ENCODE measurements at regions not wholly inside any gene's neighbourhood (a gene's known extent, or its start where the extent isn't known, plus 50 kb on each side); places are given as distances from the start of the nearest gene placed in this dataset.
"Not testable (repeated sequence)": the region's sequence is repeated elsewhere in the genome, so short reads cannot be mapped to it uniquely, and the experiment has no call there.

GRCh38 chr2:105691947-105692390 lies 52.7 kb upstream of the NCK2 start:
- DNase-seq (ENCODE audit: low read depth) = no peak

DNA sequence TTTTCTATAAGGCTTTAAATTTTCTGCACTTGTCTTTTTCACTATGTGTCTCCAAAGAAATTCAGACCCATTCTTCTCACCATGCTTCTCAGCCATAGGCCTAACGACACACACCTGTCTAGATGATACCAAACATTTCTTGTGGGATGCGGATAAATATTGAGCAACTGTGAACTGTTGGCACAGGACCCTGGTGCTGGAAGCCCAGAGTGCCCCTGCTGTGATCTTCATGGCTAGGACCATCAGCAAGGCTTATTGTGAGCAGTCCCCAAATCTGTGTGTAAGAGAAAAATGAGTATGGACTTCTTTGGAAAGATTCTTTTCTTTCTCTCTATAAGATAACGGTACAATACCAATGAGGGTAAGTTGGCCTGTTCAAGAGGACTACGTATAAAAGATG lies 54.1 kb upstream of the NCK2 start:
- DNase-seq (ENCODE audit: low read depth) = no peak

- no peak for DNase-seq (ENCODE audit: low read depth)
Observed at GRCh38 chr2:105689484-105689883, 55.2 kb upstream of the NCK2 start.

DNA sequence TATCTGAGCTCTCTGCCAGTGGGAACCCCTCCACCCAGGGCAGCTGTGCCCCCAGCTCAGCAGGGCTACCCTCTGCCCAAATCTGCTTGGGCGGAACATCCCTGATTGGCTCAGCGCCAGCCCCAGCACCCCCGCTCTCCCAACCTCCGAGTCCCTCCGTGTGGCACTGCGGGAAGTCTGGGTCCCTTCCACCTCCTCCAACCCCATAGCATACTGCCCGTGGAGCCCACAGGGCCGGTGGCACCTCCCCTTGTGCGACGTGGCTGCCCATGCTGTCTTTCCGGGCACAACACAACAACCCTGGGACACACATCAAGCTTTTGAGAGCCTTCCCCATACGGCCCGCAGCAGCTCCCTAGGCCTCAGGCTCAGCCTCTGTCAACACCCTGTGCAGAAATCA lies 55.8 kb upstream of the NCK2 start:
- no peak for DNase-seq (ENCODE audit: low read depth)

DNA sequence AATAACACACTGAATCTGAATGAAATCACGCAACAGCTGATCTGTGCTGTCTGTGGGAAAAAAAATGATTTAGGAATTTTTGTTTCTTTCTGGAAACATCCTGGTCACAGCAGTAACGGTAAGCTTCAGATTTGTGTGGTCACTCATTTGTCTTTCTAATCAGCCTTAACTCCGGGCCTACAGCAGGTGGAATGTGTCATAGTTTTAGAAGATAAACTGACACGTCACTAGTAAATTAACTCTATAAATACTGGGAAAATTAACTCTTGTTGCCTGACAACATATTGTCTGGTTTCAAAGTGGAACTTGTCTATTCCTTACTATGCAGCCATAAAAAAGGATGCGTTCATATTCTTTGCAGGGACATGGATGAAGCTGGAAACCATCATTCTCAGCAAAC lies 58.1 kb upstream of the NCK2 start:
- no peak for DNase-seq (ENCODE audit: low read depth)

DNA sequence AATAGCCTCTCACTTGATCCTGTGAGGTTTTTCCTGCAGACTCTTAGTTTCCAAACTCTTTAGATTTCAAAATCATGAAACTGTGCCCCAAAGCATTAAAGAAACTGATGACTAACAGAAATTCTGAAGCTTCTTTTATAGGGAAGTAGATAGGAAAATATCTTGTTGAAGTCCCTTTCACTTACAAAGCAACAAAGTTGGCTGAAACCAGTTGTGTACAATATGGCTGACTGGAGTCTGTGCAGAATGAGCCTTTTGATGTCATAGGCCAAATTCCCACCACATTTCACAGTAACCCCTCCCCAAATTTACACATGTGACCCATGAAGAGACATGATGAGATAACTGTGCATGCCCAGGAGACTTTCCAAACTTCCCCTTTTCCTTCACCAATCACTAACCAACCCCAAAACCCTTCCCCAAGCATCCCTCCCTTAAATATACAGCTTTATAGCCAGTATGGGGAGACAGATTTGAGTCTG lies 61.7 kb upstream of the NCK2 start:
- no peak for DNase-seq (ENCODE audit: low read depth)

- DNase-seq (ENCODE audit: low read depth) = no peak
Observed at GRCh38 chr2:105682401-105682800, 62.3 kb upstream of the NCK2 start.

DNA sequence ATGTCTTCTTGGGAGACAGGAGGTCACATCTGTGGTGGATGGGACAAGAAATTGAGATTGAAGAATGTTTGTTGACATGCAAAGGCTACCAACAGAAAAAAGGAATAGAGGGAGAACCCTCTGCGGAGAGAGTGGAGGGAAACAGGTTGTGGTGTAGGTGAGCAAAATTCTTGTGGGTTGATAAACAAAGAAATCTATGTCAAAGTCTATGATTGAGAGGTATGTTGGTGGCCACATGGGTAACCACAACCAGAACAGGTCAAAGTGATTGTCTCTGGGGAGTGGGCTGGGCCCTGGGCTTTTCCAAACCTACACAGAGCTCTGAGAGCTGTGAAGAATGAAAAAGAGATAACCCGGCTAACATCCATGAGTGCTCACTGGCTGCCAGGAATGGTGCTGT lies 62.8 kb upstream of the NCK2 start:
- no peak for DNase-seq (ENCODE audit: low read depth)

- no peak for DNase-seq (ENCODE audit: low read depth)
Observed at GRCh38 chr2:105680357-105680756, 64.4 kb upstream of the NCK2 start.

DNA sequence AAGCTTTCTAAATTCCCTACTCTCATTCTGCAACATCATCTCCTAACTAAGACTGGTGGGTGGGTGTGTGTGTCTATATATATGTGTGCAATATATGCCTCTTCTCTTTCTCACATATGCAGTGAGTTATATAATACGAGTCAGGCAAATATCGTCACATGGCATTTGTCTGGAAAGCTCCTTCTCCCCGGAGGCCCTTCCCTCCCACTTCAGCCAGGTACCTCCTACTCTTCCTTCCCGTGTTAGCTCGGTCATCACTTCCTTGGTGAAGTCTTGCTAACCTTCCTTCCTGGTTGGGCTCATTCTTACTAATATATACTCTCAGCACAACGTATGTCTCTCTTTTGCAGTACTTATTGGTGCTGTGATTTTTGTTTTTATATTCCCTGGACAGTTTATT lies 66.4 kb upstream of the NCK2 start:
- DNase-seq (ENCODE audit: low read depth) = no peak

GRCh38 chr2:105677901-105678300 lies 66.8 kb upstream of the NCK2 start:
- no peak for DNase-seq (ENCODE audit: low read depth)

DNA sequence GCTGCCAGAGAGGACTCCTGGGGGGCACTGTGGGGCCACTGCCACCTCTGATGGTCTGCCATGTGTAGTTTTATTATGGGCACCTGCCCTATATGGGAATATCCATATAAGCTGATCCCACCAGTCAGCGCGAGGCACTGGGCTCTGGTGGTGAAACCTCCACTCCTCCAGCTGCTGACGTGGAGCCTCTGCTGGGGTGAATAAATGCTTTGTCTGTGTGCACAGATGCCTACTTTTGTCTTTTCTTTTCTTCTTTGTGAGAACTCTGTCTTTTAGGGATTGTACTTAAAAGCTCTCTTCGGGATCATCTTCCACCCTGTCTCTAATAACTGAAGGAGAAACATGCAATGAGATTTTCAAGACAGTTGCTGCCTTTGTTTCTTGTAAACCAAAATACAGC lies 68.9 kb upstream of the NCK2 start:
- no peak for DNase-seq (ENCODE audit: low read depth)

GRCh38 chr2:105674859-105675541 lies 69.7 kb upstream of the NCK2 start:
- no peak for DNase-seq (ENCODE audit: low read depth)

DNA sequence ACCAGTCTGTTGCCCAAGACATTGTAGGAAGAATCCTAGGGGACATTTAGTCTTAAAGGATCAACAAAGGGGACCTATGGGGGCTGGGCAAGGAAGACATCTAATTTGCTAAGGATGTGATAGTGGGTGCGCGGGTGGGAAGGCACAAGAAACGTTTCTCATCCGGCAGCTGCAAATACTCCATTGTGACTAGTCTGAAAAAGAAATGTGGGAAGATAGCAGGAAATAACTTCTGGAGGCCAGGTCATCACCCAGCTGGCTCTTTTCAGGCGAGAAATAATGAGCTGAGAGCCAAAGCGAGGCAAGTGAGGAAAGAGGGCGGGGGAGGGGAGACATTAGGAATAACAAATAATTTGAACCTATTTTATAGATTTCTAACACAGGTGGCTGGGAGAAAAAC lies 70.3 kb upstream of the NCK2 start:
- no peak for DNase-seq (ENCODE audit: low read depth)

GRCh38 chr2:105671156-105671555 lies 73.6 kb upstream of the NCK2 start:
- no peak for DNase-seq (ENCODE audit: low read depth)

GRCh38 chr2:105669384-105669891 lies 75.3 kb upstream of the NCK2 start:
- DNase-seq (ENCODE audit: low read depth) = no peak

- no peak for DNase-seq (ENCODE audit: low read depth)
Observed at GRCh38 chr2:105665480-105665879, 79.2 kb upstream of the NCK2 start.

GRCh38 chr2:105660489-105660888 lies 84.2 kb upstream of the NCK2 start:
- no peak for DNase-seq (ENCODE audit: low read depth)

DNA sequence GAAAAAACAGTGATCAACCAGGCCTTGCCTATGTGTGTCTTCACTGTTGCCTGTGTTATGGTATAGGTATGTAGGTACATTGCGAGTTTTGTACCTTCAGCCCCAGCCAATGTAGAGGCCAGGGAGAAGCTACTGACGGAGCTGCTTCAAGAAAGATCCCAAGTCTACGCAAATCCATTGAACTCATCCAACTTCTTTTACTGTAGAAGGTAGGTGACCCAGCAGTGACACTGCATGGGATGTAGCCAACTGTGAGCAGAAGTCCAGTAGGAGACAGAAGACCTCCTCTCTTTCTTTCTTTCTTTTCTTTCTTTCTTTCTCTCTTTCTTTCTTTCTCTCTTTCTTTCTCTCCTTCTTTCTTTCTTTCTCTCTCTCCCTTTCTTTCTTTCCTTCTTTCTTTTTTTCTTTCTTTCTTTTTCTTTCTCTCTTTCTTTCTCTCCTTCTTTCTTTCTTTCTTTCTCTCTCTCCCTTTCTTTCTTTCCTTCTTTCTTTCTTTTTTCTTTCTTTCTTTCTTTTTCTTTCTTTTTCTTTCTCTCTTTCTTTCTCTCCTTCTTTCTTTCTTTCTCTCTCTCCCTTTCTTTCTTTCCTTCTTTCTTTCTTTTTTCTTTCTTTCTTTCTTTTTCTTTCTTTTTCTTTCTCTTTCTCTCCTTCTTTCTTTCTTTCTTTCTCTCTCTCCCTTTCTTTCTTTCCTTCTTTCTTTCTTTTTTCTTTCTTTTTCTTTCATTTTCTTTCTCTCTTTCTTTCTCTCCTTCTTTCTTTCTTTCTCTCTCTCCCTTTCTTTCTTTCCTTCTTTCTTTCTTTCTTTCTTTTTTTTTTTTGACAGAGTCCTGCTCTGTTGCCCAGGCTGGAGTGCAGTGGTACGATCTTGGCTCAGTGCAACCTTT lies 88.7 kb upstream of the NCK2 start:
- not testable (repeated sequence) for DNase-seq (ENCODE audit: low read depth)

GRCh38 chr2:105655244-105655643 lies 89.5 kb upstream of the NCK2 start:
- no peak for DNase-seq (ENCODE audit: low read depth)

DNA sequence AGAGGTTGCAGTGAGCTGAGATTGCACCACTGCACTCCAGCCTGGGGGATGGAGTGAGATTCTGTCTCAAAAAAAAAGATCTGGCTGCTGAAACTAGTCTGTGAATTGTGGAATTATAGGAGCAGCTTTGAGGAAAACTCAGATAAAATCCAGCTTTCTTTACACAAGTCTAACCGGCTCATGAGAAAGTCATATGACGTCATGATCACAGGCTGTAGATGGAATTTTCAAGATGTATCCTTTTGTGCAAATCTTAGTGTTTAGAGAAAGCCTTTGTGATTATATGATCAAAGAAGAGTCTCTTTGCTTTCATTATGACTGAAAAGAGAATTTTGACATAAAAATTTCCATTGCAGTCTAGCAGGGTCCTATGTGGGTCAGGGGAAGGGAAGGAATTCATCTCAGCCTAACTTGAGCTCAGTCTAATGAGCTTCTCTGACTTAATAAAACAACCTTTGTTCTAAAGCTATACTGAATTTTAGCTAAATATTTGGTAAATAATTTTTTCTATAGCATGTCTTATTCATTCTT lies 90.2 kb upstream of the NCK2 start:
- no peak for DNase-seq (ENCODE audit: low read depth)

DNA sequence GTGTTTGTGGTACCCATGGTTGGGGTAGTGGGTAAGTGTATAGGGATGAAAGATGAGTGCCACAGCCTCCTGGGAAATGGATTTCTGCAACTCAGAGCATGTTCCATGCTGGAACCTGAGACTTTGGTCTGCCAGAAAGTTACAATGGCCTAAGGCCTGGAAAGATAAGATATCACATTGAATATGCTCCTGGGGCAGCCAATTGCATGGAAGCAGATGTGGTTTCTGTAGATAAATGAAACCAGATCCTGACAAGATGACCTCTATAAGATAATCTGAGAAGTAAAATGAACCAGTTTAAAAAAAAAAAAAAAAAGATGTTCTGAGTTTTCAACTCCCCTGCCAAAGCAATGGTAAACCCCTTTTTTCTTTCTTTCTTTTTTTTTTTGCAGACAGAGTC lies 91.4 kb upstream of the NCK2 start:
- no peak for DNase-seq (ENCODE audit: low read depth)
